GM13976 (cell line): ENCODE measurements at regions not wholly inside any gene's neighbourhood (a gene's known extent, or its start where the extent isn't known, plus 50 kb on each side); places are given as distances from the start of the nearest gene placed in this dataset.

Source experiments
- DNase-seq: peaks from one replicate; pipeline ENCODE4 v3.0.0; 2012; ENCODE audit warnings: low spot score
- CTCF ChIP-seq: IDR thresholded peaks from 2 replicates; pipeline ENCODE4 v1.5.1; 2012; ENCODE audit warnings: borderline replicate concordance, mild to moderate bottlenecking; ENCODE audit not compliant: insufficient read depth; ENCODE audit errors: extremely low read depth, missing control alignments, control extremely low read depth
- in situ Hi-C: fragments of 300-500 bp; cut with MboI; formaldehyde crosslinking; loops from one replicate; pipeline ENCODE4 v1.12.0; 2022; ENCODE audit warnings: low sequenced_read_pairs, mixed read lengths, inconsistent platforms; ENCODE audit not compliant: unreplicated experiment

- in situ Hi-C loops: no loop called here
Observed at GRCh38 chr16:14338236-14338635, 267.1 kb downstream of the MRTFB start.

GRCh38 chr16:14337303-14338191, 266.4 kb downstream of the MRTFB start:
- in situ Hi-C loops: no loop called here
- DNase-seq: no peak
- no peak for TF ChIP-seq CTCF

More at GRCh38 chr16:14338236-14338635, 267.1 kb downstream of the MRTFB start:
- no peak for TF ChIP-seq CTCF
- DNase-seq: no peak

- in situ Hi-C loops: no loop called here
- DNase-seq: no peak
- no peak for TF ChIP-seq CTCF
Observed at GRCh38 chr16:14335297-14335696, 264.2 kb downstream of the MRTFB start.

GRCh38 chr16:14334366-14335080, 263.4 kb downstream of the MRTFB start:
- no peak for DNase-seq
- in situ Hi-C loops: no loop called here
- TF ChIP-seq CTCF: no peak

- no peak for DNase-seq
- TF ChIP-seq CTCF: no peak
- in situ Hi-C loops: no loop called here
Observed at GRCh38 chr16:14333361-14333760, 262.2 kb downstream of the MRTFB start.

- no peak for TF ChIP-seq CTCF
- DNase-seq: no peak
- in situ Hi-C loops: no loop called here
Observed at GRCh38 chr16:14331020-14331419, 259.9 kb downstream of the MRTFB start.
